ENCODE measurements at regions not wholly inside any gene's neighbourhood (a gene's known extent, or its start where the extent isn't known, plus 50 kb on each side); places are given as distances from the start of the nearest gene placed in this dataset.

- TF ChIP-seq POLR2A (IDR thresholded peaks at IDR 0.05) (no peak), CTCF (IDR thresholded peaks at IDR 0.05) (no peak), EP300 (IDR thresholded peaks at IDR 0.05) (no peak)
Measured at GRCh38 chr7:155227004-155227787, 70.5 kb upstream of the INSIG1 start.
